Ovary (tissue), 7 donors: ENCODE measurements at regions not wholly inside any gene's neighbourhood (a gene's known extent, or its start where the extent isn't known, plus 50 kb on each side); places are given as distances from the start of the nearest gene placed in this dataset.

Experiments
- DNase-seq, 5 donors: peaks; one replicate each; pipeline ENCODE4 v3.0.0-alpha.2; 2019 to 2020
- H3K27ac ChIP-seq, 2 donors: fragments of 200-600 bp; one replicate each; pipeline versions ENCODE4 v1.5.1 to v1.8.0; 2019 to 2022
- H3K27me3 ChIP-seq: fragments of 200-600 bp; one replicate; pipeline ENCODE4 v1.8.0; 2022
- H3K36me3 ChIP-seq: fragments of 200-600 bp; sonication (generic); one replicate; pipeline ENCODE4 v1.5.1; 2019
- H3K4me1 ChIP-seq: one replicate; pipeline ENCODE4 v1.8.1; 2013; ENCODE audit warnings: mild to moderate bottlenecking, moderate library complexity; ENCODE audit not compliant: insufficient read depth
- H3K4me3 ChIP-seq: fragments of 200-600 bp; sonication (generic); one replicate; pipeline ENCODE4 v1.5.1; 2017
- H3K9me3 ChIP-seq, 2 donors: fragments of 200-600 bp in 1 of 2; sonication (generic) in 1 of 2; one replicate each; pipeline versions ENCODE4 v1.5.1 to v1.8.1; 2013 to 2019; ENCODE audit warnings: mild to moderate bottlenecking in 1 of 2, moderate library complexity in 1 of 2
- CTCF ChIP-seq, 3 donors: fragments of 450-650 bp in 2 of 3; fragments of 200-600 bp in 1 of 3; IDR thresholded peaks; one replicate each; pipeline versions ENCODE4 v1.5.1 to v1.8.0; 2016 to 2022; ENCODE audit warnings: antibody characterized with exemption in 3 of 3, mild to moderate bottlenecking in 1 of 3
- EP300 ChIP-seq: sonication (generic); formaldehyde crosslinking; IDR thresholded peaks from one replicate; pipeline ENCODE4 v1.6.1; 2017; ENCODE audit warnings: antibody characterized with exemption
- POLR2A ChIP-seq: fragments of 450-650 bp; IDR thresholded peaks from one replicate; pipeline ENCODE4 v1.6.1; 2017; ENCODE audit warnings: antibody characterized with exemption, mild to moderate bottlenecking, moderate library complexity
- WGBS, 3 donors: extraction: QIAGEN DNeasy Blood & Tissue Kit in 1 of 3; methylation state at CpG; one replicate each; pipeline versions ENCODE4 v1.1.5 to v1.1.7; 2013 to 2017; 5-methylcytosine and 5-hydroxymethylcytosine counted together
- intact Hi-C, 4 donors: fragments of 100-400 bp; cut with DNase I; formaldehyde crosslinking; loops; one replicate each; pipeline versions ENCODE4 v1.11.0 to v1.15.1; 2022 to 2023
- donor health status: DM: no; HTN: no; CAD: no; lungs with moderate emphysema.
- donor health status: DM: no; HTN: no; CAD: no.
- donor health status: Bipolar disorder and iron deficiency.
- donor health status: DM: no; HTN: no; CAD: no.
- donor health status: DM: yes; HTN: yes; CAD: no.

- TF ChIP-seq EP300 (no peak), CTCF (IDR thresholded peaks at IDR 0.05) (no peak), POLR2A (no peak)
Measured at GRCh38 chr2:183519371-183520056, 395.3 kb downstream of the NUP35 start.

GRCh38 chr2:183521911-183522310 is 397.7 kb downstream of the NUP35 start:
- no peaks in the 10 kb centered on the region for H3K9me3 ChIP-seq
- DNase-seq = no peak
- H3K36me3 ChIP-seq = no peaks in the 10 kb centered on the region
- no peak overlapping the region for H3K4me3 ChIP-seq
- no peak for TF ChIP-seq EP300
- TF ChIP-seq CTCF (IDR thresholded peaks at IDR 0.05) = no peak
- TF ChIP-seq POLR2A = no peak
- no peaks in the 10 kb centered on the region for H3K4me1 ChIP-seq
- intact Hi-C loops = no loop called here
- 4 to 16% (median 5%) methylated on average over 1 of the region's 1 CpG for WGBS, 3 donors
- H3K27ac ChIP-seq = no peak overlapping the region
- H3K27me3 ChIP-seq = no peaks in the 10 kb centered on the region

More at GRCh38 chr2:183519371-183520056, 395.3 kb downstream of the NUP35 start:
- Histone ChIP-seq H3K36me3 (no peaks in the 10 kb centered on the region), H3K9me3 (no peaks in the 10 kb centered on the region), H3K27ac (no peak overlapping the region), H3K27me3 (no peaks in the 10 kb centered on the region), H3K4me1 (no peaks in the 10 kb centered on the region), H3K4me3 (no peak overlapping the region)
- 90 to 97% (median 96%) methylated on average over 1 of the region's 1 CpG for WGBS, 3 donors
- no peak for DNase-seq
- intact Hi-C loops = no loop called here

GRCh38 chr2:183522489-183523266 is 398.4 kb downstream of the NUP35 start:
- Histone ChIP-seq H3K9me3 (no peaks in the 10 kb centered on the region), H3K4me1 (no peaks in the 10 kb centered on the region), H3K27me3 (no peaks in the 10 kb centered on the region), H3K4me3 (no peak overlapping the region), H3K36me3 (no peaks in the 10 kb centered on the region), H3K27ac (no peak overlapping the region)
- DNase-seq = no peak
- intact Hi-C loops = no loop called here
- TF ChIP-seq EP300 (no peak), POLR2A (no peak), CTCF (IDR thresholded peaks at IDR 0.05) (no peak)
- 13 to 22% (median 16%) methylated on average over 2 of the region's 2 CpGs for WGBS, 3 donors

- H3K4me1 ChIP-seq = no peaks in the 10 kb centered on the region
- H3K27me3 ChIP-seq = no peaks in the 10 kb centered on the region
- no peaks in the 10 kb centered on the region for H3K9me3 ChIP-seq
- no peak for TF ChIP-seq EP300
- H3K36me3 ChIP-seq = no peaks in the 10 kb centered on the region
- no peak overlapping the region for H3K4me3 ChIP-seq
- DNase-seq = no peak
- intact Hi-C loops = no loop called here
- H3K27ac ChIP-seq = no peak overlapping the region
- 59 to 68% (median 63%) methylated on average over 5 of the region's 5 CpGs for WGBS, 3 donors
Measured at GRCh38 chr2:183530333-183530901, 406.2 kb downstream of the NUP35 start.
